ENCODE measurements at regions not wholly inside any gene's neighbourhood (a gene's known extent, or its start where the extent isn't known, plus 50 kb on each side); places are given as distances from the start of the nearest gene placed in this dataset.

GRCh38 chr2:18325118-18325517 is 235.3 kb downstream of the RDH14 start:
- Histone ChIP-seq H3K4me1 (ENCODE audit: control insufficient read depth, insufficient read depth, low read length, poor library complexity, severe bottlenecking) (no peaks in the 10 kb centered on the region), H3K4me3 (ENCODE audit: extremely low read depth, insufficient read depth, low read length, poor library complexity, severe bottlenecking) (no peak overlapping the region), H3K27ac (ENCODE audit: low read depth, low read length, severe bottlenecking) (no peak overlapping the region), H3K36me3 (ENCODE audit: control insufficient read depth, insufficient read depth, low read length) (no peaks in the 10 kb centered on the region), H3K9me3 (ENCODE audit: control insufficient read depth, low read length) (no peaks in the 10 kb centered on the region)
- WGBS, 2 experiments (ENCODE audit: insufficient coverage in 2 of 2), result 86 to 90% methylated on average over 2 to 3 of the region's 5 CpGs

- Histone ChIP-seq H3K4me1 (ENCODE audit: control insufficient read depth, insufficient read depth, low read length, poor library complexity, severe bottlenecking) (no peaks in the 10 kb centered on the region), H3K4me3 (ENCODE audit: extremely low read depth, insufficient read depth, low read length, poor library complexity, severe bottlenecking) (no peak overlapping the region), H3K27ac (ENCODE audit: low read depth, low read length, severe bottlenecking) (no peak overlapping the region), H3K9me3 (ENCODE audit: control insufficient read depth, low read length) (no peaks in the 10 kb centered on the region), H3K36me3 (ENCODE audit: control insufficient read depth, insufficient read depth, low read length) (no peaks in the 10 kb centered on the region)
Measured at GRCh38 chr2:18319987-18320386, 240.5 kb downstream of the RDH14 start.

GRCh38 chr2:18317017-18317416 is 243.4 kb downstream of the RDH14 start:
- WGBS, 2 experiments (ENCODE audit: insufficient coverage in 2 of 2), result no CpG with 5 or more reads among the region's 2 CpGs
- Histone ChIP-seq H3K27ac (ENCODE audit: low read depth, low read length, severe bottlenecking) (no peak overlapping the region), H3K4me3 (ENCODE audit: extremely low read depth, insufficient read depth, low read length, poor library complexity, severe bottlenecking) (no peak overlapping the region), H3K36me3 (ENCODE audit: control insufficient read depth, insufficient read depth, low read length) (no peaks in the 10 kb centered on the region), H3K9me3 (ENCODE audit: control insufficient read depth, low read length) (no peaks in the 10 kb centered on the region), H3K4me1 (ENCODE audit: control insufficient read depth, insufficient read depth, low read length, poor library complexity, severe bottlenecking) (no peaks in the 10 kb centered on the region)

GRCh38 chr2:18312818-18313217 is 247.6 kb downstream of the RDH14 start:
- Histone ChIP-seq H3K4me1 (ENCODE audit: control insufficient read depth, insufficient read depth, low read length, poor library complexity, severe bottlenecking) (no peaks in the 10 kb centered on the region), H3K9me3 (ENCODE audit: control insufficient read depth, low read length) (no peaks in the 10 kb centered on the region), H3K27ac (ENCODE audit: low read depth, low read length, severe bottlenecking) (no peak overlapping the region), H3K36me3 (ENCODE audit: control insufficient read depth, insufficient read depth, low read length) (no peaks in the 10 kb centered on the region), H3K4me3 (ENCODE audit: extremely low read depth, insufficient read depth, low read length, poor library complexity, severe bottlenecking) (no peak overlapping the region)
- WGBS, 2 experiments (ENCODE audit: insufficient coverage in 2 of 2), result 90 to 100% methylated on average over 1 of the region's 3 CpGs

- Histone ChIP-seq H3K4me1 (ENCODE audit: control insufficient read depth, insufficient read depth, low read length, poor library complexity, severe bottlenecking) (no peaks in the 10 kb centered on the region), H3K4me3 (ENCODE audit: extremely low read depth, insufficient read depth, low read length, poor library complexity, severe bottlenecking) (no peak overlapping the region), H3K36me3 (ENCODE audit: control insufficient read depth, insufficient read depth, low read length) (no peaks in the 10 kb centered on the region), H3K27ac (ENCODE audit: low read depth, low read length, severe bottlenecking) (no peak overlapping the region), H3K9me3 (ENCODE audit: control insufficient read depth, low read length) (no peaks in the 10 kb centered on the region)
- 80 to 100% methylated on average over 3 of the region's 4 CpGs for WGBS, 2 experiments (ENCODE audit: insufficient coverage in 2 of 2)
Measured at GRCh38 chr2:18311420-18312195, 248.8 kb downstream of the RDH14 start.

- Histone ChIP-seq H3K4me1 (ENCODE audit: control insufficient read depth, insufficient read depth, low read length, poor library complexity, severe bottlenecking) (no peaks in the 10 kb centered on the region), H3K9me3 (ENCODE audit: control insufficient read depth, low read length) (no peaks in the 10 kb centered on the region), H3K27ac (ENCODE audit: low read depth, low read length, severe bottlenecking) (no peak overlapping the region), H3K36me3 (ENCODE audit: control insufficient read depth, insufficient read depth, low read length) (no peaks in the 10 kb centered on the region), H3K4me3 (ENCODE audit: extremely low read depth, insufficient read depth, low read length, poor library complexity, severe bottlenecking) (no peak overlapping the region)
- 93% methylated on average over 2 of the region's 4 CpGs; no CpG with 5 or more reads in 1 of the 2 experiments for WGBS, 2 experiments (ENCODE audit: insufficient coverage in 2 of 2)
Measured at GRCh38 chr2:18309627-18310026, 250.8 kb downstream of the RDH14 start.

GRCh38 chr2:18309188-18309587 is 251.3 kb downstream of the RDH14 start:
- Histone ChIP-seq H3K27ac (ENCODE audit: low read depth, low read length, severe bottlenecking) (no peak overlapping the region), H3K36me3 (ENCODE audit: control insufficient read depth, insufficient read depth, low read length) (no peaks in the 10 kb centered on the region), H3K9me3 (ENCODE audit: control insufficient read depth, low read length) (no peaks in the 10 kb centered on the region), H3K4me1 (ENCODE audit: control insufficient read depth, insufficient read depth, low read length, poor library complexity, severe bottlenecking) (no peaks in the 10 kb centered on the region), H3K4me3 (ENCODE audit: extremely low read depth, insufficient read depth, low read length, poor library complexity, severe bottlenecking) (no peak overlapping the region)

- Histone ChIP-seq H3K36me3 (ENCODE audit: control insufficient read depth, insufficient read depth, low read length) (no peaks in the 10 kb centered on the region), H3K9me3 (ENCODE audit: control insufficient read depth, low read length) (no peaks in the 10 kb centered on the region), H3K27ac (ENCODE audit: low read depth, low read length, severe bottlenecking) (no peak overlapping the region), H3K4me1 (ENCODE audit: control insufficient read depth, insufficient read depth, low read length, poor library complexity, severe bottlenecking) (peaks cover 14% of the 10 kb centered on the region), H3K4me3 (ENCODE audit: extremely low read depth, insufficient read depth, low read length, poor library complexity, severe bottlenecking) (no peak overlapping the region)
- WGBS, 2 experiments (ENCODE audit: insufficient coverage in 2 of 2), result no CpG with 5 or more reads among the region's 3 CpGs
Measured at GRCh38 chr2:18304849-18305248, 255.6 kb downstream of the RDH14 start.

- Histone ChIP-seq H3K4me1 (ENCODE audit: control insufficient read depth, insufficient read depth, low read length, poor library complexity, severe bottlenecking) (peaks cover 31% of the 10 kb centered on the region), H3K27ac (ENCODE audit: low read depth, low read length, severe bottlenecking) (no peak overlapping the region), H3K9me3 (ENCODE audit: control insufficient read depth, low read length) (no peaks in the 10 kb centered on the region), H3K4me3 (ENCODE audit: extremely low read depth, insufficient read depth, low read length, poor library complexity, severe bottlenecking) (no peak overlapping the region), H3K36me3 (ENCODE audit: control insufficient read depth, insufficient read depth, low read length) (no peaks in the 10 kb centered on the region)
- whole genome bisulfite sequencing, 2 experiments (ENCODE audit: insufficient coverage in 2 of 2), result 100% methylated on average over 1 of the region's 2 CpGs
Measured at GRCh38 chr2:18301421-18302139, 258.9 kb downstream of the RDH14 start.

- Histone ChIP-seq H3K9me3 (ENCODE audit: control insufficient read depth, low read length) (no peaks in the 10 kb centered on the region), H3K36me3 (ENCODE audit: control insufficient read depth, insufficient read depth, low read length) (no peaks in the 10 kb centered on the region), H3K27ac (ENCODE audit: low read depth, low read length, severe bottlenecking) (peak overlapping the region; percentile 94), H3K4me3 (ENCODE audit: extremely low read depth, insufficient read depth, low read length, poor library complexity, severe bottlenecking) (no peak overlapping the region), H3K4me1 (ENCODE audit: control insufficient read depth, insufficient read depth, low read length, poor library complexity, severe bottlenecking) (peaks cover 31% of the 10 kb centered on the region)
- 60 to 86% methylated on average over 6 to 9 of the region's 9 CpGs for WGBS, 2 experiments (ENCODE audit: insufficient coverage in 2 of 2)
Measured at GRCh38 chr2:18299423-18300212, 260.8 kb downstream of the RDH14 start.
